CD8-positive, alpha-beta memory T cell (primary cell): ENCODE measurements at regions not wholly inside any gene's neighbourhood (a gene's known extent, or its start where the extent isn't known, plus 50 kb on each side); places are given as distances from the start of the nearest gene placed in this dataset.
A peak's percentile ranks its signal among the peaks of the same experiment; 100 is the strongest.
"Not testable (repeated sequence)": the region's sequence is repeated elsewhere in the genome, so short reads cannot be mapped to it uniquely, and the experiment has no call there.

Experiments
- CTCF ChIA-PET: fragments of 350-600 bp; sonication (Branson Sonifier 250); formaldehyde crosslinking; loops from one replicate; lab custom pipeline; 2021; ENCODE audit warnings: antibody characterized with exemption; lab: Charles Lee
- POLR2A ChIA-PET: fragments of 350-600 bp; sonication (Branson Sonifier 250); formaldehyde crosslinking; loops from one replicate; lab custom pipeline; 2021; ENCODE audit warnings: antibody characterized with exemption; lab: Charles Lee
- DNase-seq, 5 donors: peaks; one replicate each; pipeline versions ENCODE4 v3.0.0 to v3.0.0-alpha.2; 2020 to 2022; ENCODE audit warnings: mixed read lengths in 1 of 5
- H3K27ac ChIP-seq: one replicate; pipeline ENCODE4 v1.7.0; 2013; ENCODE audit warnings: low read depth, mild to moderate bottlenecking, low read length, moderate library complexity
- H3K27me3 ChIP-seq: 2 replicates; pipeline ENCODE4 v1.7.0; 2013; ENCODE audit warnings: low read length, mild to moderate bottlenecking; ENCODE audit not compliant: insufficient read depth, poor library complexity, severe bottlenecking
- H3K36me3 ChIP-seq: 2 replicates; pipeline ENCODE4 v1.7.0; 2013; ENCODE audit warnings: mild to moderate bottlenecking, low read length, moderate library complexity; ENCODE audit not compliant: insufficient read depth
- H3K4me1 ChIP-seq: 2 replicates; pipeline ENCODE4 v1.7.0; 2013; ENCODE audit warnings: mild to moderate bottlenecking, low read length, moderate library complexity; ENCODE audit not compliant: insufficient read depth
- H3K4me3 ChIP-seq: 2 replicates; pipeline ENCODE4 v1.7.0; 2013; ENCODE audit warnings: mild to moderate bottlenecking, low read length
- H3K9me3 ChIP-seq: 2 replicates; pipeline ENCODE4 v1.7.0; 2013; ENCODE audit warnings: mild to moderate bottlenecking, low read length
- H3K27ac Mint-ChIP-seq, 8 donors: one replicate each; pipeline ENCODE4 v1.8.0; 2020 to 2021; ENCODE audit warnings: mixed read lengths in 8 of 8, mild to moderate bottlenecking in 6 of 8, inconsistent platforms in 3 of 8, moderate library complexity in 3 of 8
- H3K27me3 Mint-ChIP-seq, 2 donors: one replicate each; pipeline ENCODE4 v1.8.0; 2020 to 2021; ENCODE audit warnings: mixed read lengths in 2 of 2, mild to moderate bottlenecking in 1 of 2, moderate library complexity in 1 of 2
- H3K36me3 Mint-ChIP-seq, 3 donors: one replicate each; pipeline ENCODE4 v1.8.0; 2020 to 2021; ENCODE audit warnings: mixed read lengths in 3 of 3, inconsistent platforms in 1 of 3, mild to moderate bottlenecking in 1 of 3
- H3K4me1 Mint-ChIP-seq, 3 donors: one replicate each; pipeline ENCODE4 v1.8.0; 2020 to 2021; ENCODE audit warnings: mixed read lengths in 3 of 3, inconsistent platforms in 1 of 3, mild to moderate bottlenecking in 1 of 3
- H3K4me3 Mint-ChIP-seq, 7 donors: one replicate each; pipeline ENCODE4 v1.8.0; 2020 to 2021; ENCODE audit warnings: mixed read lengths in 7 of 7, mild to moderate bottlenecking in 6 of 7, moderate library complexity in 4 of 7, inconsistent platforms in 2 of 7
- H3K9me3 Mint-ChIP-seq, 5 donors: one replicate each; pipeline ENCODE4 v1.8.0; 2020 to 2022; ENCODE audit warnings: mixed read lengths in 5 of 5, mild to moderate bottlenecking in 3 of 5, moderate library complexity in 2 of 5, inconsistent platforms in 1 of 5

DNA sequence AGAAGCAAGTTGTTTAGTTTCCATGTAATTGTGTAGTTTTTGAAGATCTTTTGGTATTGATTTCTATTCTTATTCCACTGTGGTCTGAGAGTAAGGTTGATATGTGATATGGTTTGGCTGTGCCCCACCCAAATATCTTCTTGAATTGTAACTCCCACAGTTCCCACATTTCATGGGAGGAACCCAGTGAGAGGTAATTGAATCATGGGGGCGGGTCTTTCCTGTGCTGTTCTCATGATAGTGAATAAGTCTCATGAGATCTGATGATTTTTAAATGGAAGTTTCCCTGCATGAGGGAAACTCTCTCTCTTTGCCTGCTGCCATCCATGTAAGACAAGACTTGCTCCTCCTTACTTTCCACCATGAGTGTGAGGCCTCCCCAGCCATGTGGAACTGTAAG lies 255.3 kb downstream of the S1PR1 start:
- Mint-ChIP-seq H3K36me3 (peaks cover 0 to 25% (median 0%) of the 10 kb centered on the region in 3 donors), H3K9me3 (peaks cover 0 to 13% (median 12%) of the 10 kb centered on the region in 5 donors), H3K27me3 (peaks cover 13 to 19% of the 10 kb centered on the region in 2 donors)
- H3K9me3 ChIP-seq, H3K27ac ChIP-seq, H3K4me3 Mint-ChIP-seq, H3K27me3 ChIP-seq, H3K4me1 ChIP-seq, CTCF ChIA-PET, H3K4me1 Mint-ChIP-seq, POLR2A ChIA-PET, H3K36me3 ChIP-seq, DNase-seq, H3K27ac Mint-ChIP-seq, H3K4me3 ChIP-seq: not testable (repeated sequence)

DNA sequence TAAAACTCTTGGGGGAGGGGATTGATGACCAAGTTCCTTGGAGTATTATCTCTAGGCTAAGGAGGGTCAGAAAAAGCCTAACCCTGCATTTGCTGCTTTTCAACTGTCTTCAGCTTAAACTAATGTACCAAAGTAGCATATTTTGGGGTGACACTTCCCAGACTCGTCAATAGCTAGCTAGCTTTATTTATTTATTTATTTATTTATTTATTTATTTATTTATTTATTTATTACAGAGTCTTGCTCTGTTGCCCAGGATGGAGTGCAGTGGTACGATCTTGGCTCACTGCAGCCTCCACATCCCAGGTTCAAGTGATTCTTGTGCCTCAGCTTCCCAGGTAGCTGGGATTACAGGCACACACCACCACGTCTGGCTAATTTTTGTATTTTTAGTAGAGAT lies 257.1 kb downstream of the S1PR1 start:
- H3K4me3 Mint-ChIP-seq, H3K27ac Mint-ChIP-seq: not testable (repeated sequence)

DNA sequence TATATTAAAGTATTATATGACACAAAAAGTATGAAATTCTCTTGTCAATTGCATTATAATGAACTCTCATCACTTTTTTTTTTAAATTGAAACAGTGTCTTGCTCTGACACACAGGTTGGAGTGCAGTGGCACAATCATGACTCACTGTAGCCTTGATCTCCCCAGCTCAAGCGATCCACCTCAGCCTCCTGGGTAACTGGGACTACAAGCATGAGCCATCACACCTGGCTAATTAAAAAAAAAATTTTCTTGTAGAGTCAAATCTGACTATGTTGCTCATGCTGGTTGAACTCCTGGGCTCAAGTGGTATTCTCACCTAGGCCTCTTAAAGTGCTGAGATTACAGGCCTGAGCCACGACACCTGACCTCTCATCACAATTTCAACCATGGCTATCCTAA lies 259.3 kb downstream of the S1PR1 start:
- H3K27me3 Mint-ChIP-seq: peaks cover 8 to 17% of the 10 kb centered on the region in 2 donors
- ChIA-PET CTCF (interaction anchor here (2.2 kb wide), 1 partner anchor 10 kb away, joined by 7 read pairs; no protein-coding TSS in a partner anchor), POLR2A (no interaction called here)
- peaks cover 0 to 11% (median 0%) of the 10 kb centered on the region in 3 donors for H3K36me3 Mint-ChIP-seq
- no peak overlapping the region for H3K4me3 Mint-ChIP-seq
- peaks cover 0 to 2% (median 0%) of the 10 kb centered on the region in 5 donors for H3K9me3 Mint-ChIP-seq
- H3K4me3 ChIP-seq: no peak overlapping the region
- no peaks in the 10 kb centered on the region for H3K27me3 ChIP-seq
- no peak overlapping the region for H3K27ac Mint-ChIP-seq
- no peaks in the 10 kb centered on the region for H3K36me3 ChIP-seq
- no peak for DNase-seq
- H3K4me1 Mint-ChIP-seq: no peaks in the 10 kb centered on the region
- H3K27ac ChIP-seq: no peak overlapping the region
- H3K9me3 ChIP-seq: no peaks in the 10 kb centered on the region
- H3K4me1 ChIP-seq: no peaks in the 10 kb centered on the region

More for the DNA sequence above, 257.1 kb downstream of the S1PR1 start:
- peaks cover 0 to 24% (median 0%) of the 10 kb centered on the region in 3 donors for H3K36me3 Mint-ChIP-seq
- H3K27me3 Mint-ChIP-seq: peaks cover 13 to 19% of the 10 kb centered on the region in 2 donors
- H3K4me1 ChIP-seq, H3K36me3 ChIP-seq, DNase-seq, CTCF ChIA-PET, POLR2A ChIA-PET, H3K4me1 Mint-ChIP-seq, H3K4me3 ChIP-seq, H3K9me3 ChIP-seq, H3K27me3 ChIP-seq, H3K27ac ChIP-seq: not testable (repeated sequence)
- peaks cover 0 to 13% (median 12%) of the 10 kb centered on the region in 5 donors for H3K9me3 Mint-ChIP-seq

DNA sequence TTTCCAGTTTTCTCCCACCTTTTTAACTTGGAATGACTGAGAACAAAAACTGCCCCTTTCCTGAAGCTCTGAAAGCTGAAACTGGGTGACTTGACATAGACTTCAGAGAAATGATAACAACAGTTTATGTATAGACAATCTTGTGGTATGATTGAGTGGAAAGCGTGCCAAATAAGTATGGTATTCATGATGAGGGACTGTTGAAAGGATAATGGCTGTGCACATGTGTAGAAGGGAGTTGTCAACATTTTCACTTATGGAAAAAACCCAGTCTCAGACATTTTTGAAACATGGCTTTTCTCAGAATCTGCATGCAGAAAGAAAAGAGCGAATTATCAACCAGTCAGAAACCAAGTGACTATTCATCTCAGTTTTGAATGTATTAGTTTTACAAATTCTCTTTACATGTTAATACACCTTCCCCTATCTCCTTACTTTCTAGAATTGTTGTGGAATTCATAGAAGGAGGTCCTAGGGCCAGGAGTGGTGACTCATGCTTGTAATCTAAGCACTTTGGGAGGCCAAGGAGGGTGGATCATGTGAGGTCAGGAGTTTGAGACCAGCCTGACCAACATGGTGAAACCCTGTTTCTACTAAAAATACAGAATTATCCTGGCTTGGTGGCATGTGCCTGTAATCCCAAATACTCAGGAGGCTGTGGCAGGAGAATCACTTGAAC lies 261.2 kb downstream of the S1PR1 start:
- no peak for DNase-seq
- no peaks in the 10 kb centered on the region for H3K36me3 ChIP-seq
- ChIA-PET POLR2A (no interaction called here), CTCF (no interaction called here)
- no peaks in the 10 kb centered on the region for H3K9me3 ChIP-seq
- no peak overlapping the region for H3K4me3 Mint-ChIP-seq
- H3K27me3 ChIP-seq: no peaks in the 10 kb centered on the region
- H3K9me3 Mint-ChIP-seq: no peaks in the 10 kb centered on the region
- H3K27ac Mint-ChIP-seq: peak overlapping the region in 1 of 8 donors; percentile 25
- H3K27ac ChIP-seq: no peak overlapping the region
- H3K36me3 Mint-ChIP-seq: no peaks in the 10 kb centered on the region
- peaks cover 8 to 10% of the 10 kb centered on the region in 2 donors for H3K27me3 Mint-ChIP-seq
- H3K4me1 ChIP-seq: no peaks in the 10 kb centered on the region
- H3K4me3 ChIP-seq: no peak overlapping the region
- no peaks in the 10 kb centered on the region for H3K4me1 Mint-ChIP-seq

DNA sequence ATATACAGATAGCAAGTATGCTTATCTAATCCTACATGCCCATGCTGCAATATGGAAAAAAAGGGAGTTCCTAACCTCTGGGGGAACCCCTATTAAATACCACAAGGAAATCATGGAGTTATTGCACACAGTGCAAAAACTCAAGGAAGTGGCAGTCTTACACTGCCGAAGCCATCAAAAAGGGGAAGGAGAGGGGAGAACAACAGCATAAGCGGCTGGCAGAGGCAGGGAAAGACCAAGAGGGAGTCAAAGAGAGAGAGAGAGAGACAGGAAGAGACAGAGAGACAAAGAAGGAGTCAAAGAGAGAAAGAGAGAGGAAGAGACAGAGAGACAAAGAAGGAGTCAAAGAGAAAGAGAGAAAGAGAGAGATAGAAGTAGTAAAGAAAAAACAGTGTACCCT lies 267.3 kb downstream of the S1PR1 start:
- H3K4me1 ChIP-seq, H3K27me3 ChIP-seq, H3K4me3 ChIP-seq, H3K36me3 Mint-ChIP-seq, H3K27ac ChIP-seq, H3K27me3 Mint-ChIP-seq, H3K9me3 Mint-ChIP-seq, H3K4me1 Mint-ChIP-seq, POLR2A ChIA-PET, H3K36me3 ChIP-seq, H3K9me3 ChIP-seq, DNase-seq, H3K4me3 Mint-ChIP-seq, CTCF ChIA-PET: not testable (repeated sequence)
- peak overlapping the region in 1 of 8 donors; percentile 44 for H3K27ac Mint-ChIP-seq

DNA sequence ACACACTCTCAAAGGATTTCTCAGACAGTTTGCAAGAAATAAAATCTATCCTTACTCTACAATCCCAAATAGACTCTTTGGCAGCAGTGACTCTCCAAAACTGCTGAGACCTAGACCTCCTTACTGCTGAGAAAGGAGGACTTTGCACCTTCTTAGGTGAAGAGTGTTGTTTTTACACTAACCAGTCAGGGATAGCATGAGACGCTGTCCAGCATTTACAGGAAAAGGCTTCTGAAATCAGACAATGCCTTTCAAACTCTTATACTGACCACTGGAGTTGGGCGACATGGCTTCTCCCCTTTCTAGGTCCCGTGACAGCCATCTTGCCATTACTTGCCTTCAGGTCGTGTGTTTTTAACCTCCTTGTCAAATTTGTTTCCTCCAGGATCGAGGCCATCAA lies 268.4 kb downstream of the S1PR1 start:
- H3K9me3 Mint-ChIP-seq, H3K4me1 Mint-ChIP-seq, H3K27ac Mint-ChIP-seq, H3K27ac ChIP-seq, DNase-seq, POLR2A ChIA-PET, H3K36me3 Mint-ChIP-seq, H3K4me3 ChIP-seq, H3K27me3 ChIP-seq, H3K27me3 Mint-ChIP-seq, H3K4me1 ChIP-seq, H3K36me3 ChIP-seq, H3K9me3 ChIP-seq, H3K4me3 Mint-ChIP-seq: not testable (repeated sequence)
- CTCF ChIA-PET: interaction anchor here (1.0 to 2.0 kb wide), 4 partner anchors 10 to 62 kb away, joined by 4 to 7 read pairs (median 6); no protein-coding TSS in a partner anchor

DNA sequence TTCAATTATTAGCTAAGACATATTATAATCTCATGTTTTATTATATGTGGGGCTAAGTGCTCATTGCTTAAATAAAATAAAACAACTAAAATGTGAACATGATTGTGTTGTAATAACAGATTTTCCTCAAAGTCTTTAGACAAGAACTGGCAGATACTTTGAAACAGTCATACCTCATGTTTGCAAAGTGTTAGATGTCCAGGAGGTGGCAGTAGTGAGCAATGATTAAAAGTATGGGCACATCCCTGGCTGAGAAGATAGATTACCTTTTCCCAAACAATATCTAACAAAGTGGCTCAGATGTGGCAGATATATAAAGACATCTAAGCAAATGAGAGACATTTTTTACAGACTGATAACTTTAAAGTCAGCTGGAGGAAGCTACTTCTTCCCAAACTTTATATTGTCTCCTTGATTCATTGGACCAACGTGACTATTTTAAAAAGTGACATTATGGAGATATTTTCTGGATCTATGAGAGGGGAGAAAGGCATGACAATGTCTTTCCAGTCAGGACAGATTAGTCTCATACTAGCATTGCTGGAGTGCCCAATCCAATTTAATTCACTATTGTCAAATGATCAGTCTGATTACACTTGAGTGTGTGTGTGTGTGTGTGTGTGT lies 269.8 kb downstream of the S1PR1 start:
- H3K4me1 ChIP-seq: no peaks in the 10 kb centered on the region
- no peaks in the 10 kb centered on the region for H3K9me3 ChIP-seq
- H3K36me3 Mint-ChIP-seq: no peaks in the 10 kb centered on the region
- ChIA-PET POLR2A (no interaction called here), CTCF (interaction anchor here (0.9 to 2.0 kb wide), 9 partner anchors 11 to 131 kb away, joined by 3 to 7 read pairs (median 4); no protein-coding TSS in a partner anchor)
- H3K4me3 ChIP-seq: no peak overlapping the region
- H3K4me1 Mint-ChIP-seq: peaks cover 0 to 4% (median 0%) of the 10 kb centered on the region in 3 donors
- no peaks in the 10 kb centered on the region for H3K9me3 Mint-ChIP-seq
- H3K36me3 ChIP-seq: no peaks in the 10 kb centered on the region
- no peak overlapping the region for H3K4me3 Mint-ChIP-seq
- peaks cover 0 to 3% of the 10 kb centered on the region in 2 donors for H3K27me3 Mint-ChIP-seq
- no peak overlapping the region for H3K27ac Mint-ChIP-seq
- no peaks in the 10 kb centered on the region for H3K27me3 ChIP-seq
- H3K27ac ChIP-seq: no peak overlapping the region
- peak in 4 of 5 donors; percentile 2 to 35 (median 6) for DNase-seq

DNA sequence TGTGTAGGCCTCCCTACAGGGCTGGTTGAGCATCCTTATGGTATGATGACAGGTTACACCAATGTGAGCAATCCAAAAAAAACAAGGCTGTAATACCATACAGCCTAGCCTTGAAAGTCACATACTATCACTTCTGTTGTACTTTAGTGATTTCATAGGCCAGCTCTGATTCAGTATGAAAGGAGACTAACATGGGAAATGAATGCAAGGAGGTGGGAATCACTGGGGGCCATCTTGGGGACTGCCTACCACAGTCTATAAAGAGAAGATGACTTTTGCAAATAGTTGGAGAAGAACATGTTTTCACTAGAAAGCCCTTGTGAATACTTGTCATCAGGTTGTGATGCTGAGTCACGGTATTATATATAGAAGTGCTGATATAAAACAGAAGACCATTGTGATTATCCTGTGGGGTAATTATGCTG lies 270.7 kb downstream of the S1PR1 start:
- POLR2A ChIA-PET: no interaction called here
- CTCF ChIA-PET: interaction anchor here (1.1 to 2.0 kb wide), 2 partner anchors 17 to 60 kb away, joined by 3 to 7 read pairs; no protein-coding TSS in a partner anchor
- H3K9me3 Mint-ChIP-seq: no peaks in the 10 kb centered on the region

More for the DNA sequence above, 270.7 kb downstream of the S1PR1 start:
- Histone ChIP-seq H3K4me3 (no peak overlapping the region), H3K9me3 (no peaks in the 10 kb centered on the region), H3K36me3 (no peaks in the 10 kb centered on the region), H3K27me3 (no peaks in the 10 kb centered on the region), H3K4me1 (no peaks in the 10 kb centered on the region), H3K27ac (no peak overlapping the region)
- Mint-ChIP-seq H3K27ac (no peak overlapping the region), H3K4me1 (peaks cover 0 to 4% (median 0%) of the 10 kb centered on the region in 3 donors), H3K36me3 (no peaks in the 10 kb centered on the region), H3K4me3 (no peak overlapping the region), H3K27me3 (peaks cover 0 to 3% of the 10 kb centered on the region in 2 donors)
- no peak for DNase-seq
